ENCODE measurements at regions not wholly inside any gene's neighbourhood (a gene's known extent, or its start where the extent isn't known, plus 50 kb on each side); places are given as distances from the start of the nearest gene placed in this dataset.
"Not testable (repeated sequence)": the region's sequence is repeated elsewhere in the genome, so short reads cannot be mapped to it uniquely, and the experiment has no call there.

GRCh38 chr5:32842813-32843530 lies 131.9 kb downstream of the NPR3 start:
- peak; percentile 25 for DNase-seq (ENCODE audit: low read depth)

GRCh38 chr5:32843531-32843895 lies 132.4 kb downstream of the NPR3 start:
- peak; percentile 26 for DNase-seq (ENCODE audit: low read depth)

GRCh38 chr5:32845171-32845570 lies 134.1 kb downstream of the NPR3 start:
- no peak for DNase-seq (ENCODE audit: low read depth)

GRCh38 chr5:32848120-32848519 lies 137.0 kb downstream of the NPR3 start:
- DNase-seq (ENCODE audit: low read depth), result no peak

GRCh38 chr5:32848681-32849080 lies 137.6 kb downstream of the NPR3 start:
- no peak for DNase-seq (ENCODE audit: low read depth)

- no peak for DNase-seq (ENCODE audit: low read depth)
Observed at GRCh38 chr5:32850817-32851496, 139.8 kb downstream of the NPR3 start.

- DNase-seq (ENCODE audit: low read depth), result no peak
Observed at GRCh38 chr5:32851559-32852173, 140.5 kb downstream of the NPR3 start.

- peak; percentile 90 for DNase-seq (ENCODE audit: low read depth)
Observed at GRCh38 chr5:32852535-32852934, 141.4 kb downstream of the NPR3 start.

- DNase-seq (ENCODE audit: low read depth), result no peak
Observed at GRCh38 chr5:32852976-32853375, 141.9 kb downstream of the NPR3 start.

GRCh38 chr5:32854473-32854872 lies 143.4 kb downstream of the NPR3 start:
- DNase-seq (ENCODE audit: low read depth), result no peak

GRCh38 chr5:32859211-32859641 lies 148.1 kb downstream of the NPR3 start:
- peak; percentile 75 for DNase-seq (ENCODE audit: low read depth)

GRCh38 chr5:32865475-32865874 lies 154.4 kb downstream of the NPR3 start:
- DNase-seq (ENCODE audit: low read depth), result peak; percentile 62

GRCh38 chr5:32866138-32866537 lies 155.0 kb downstream of the NPR3 start:
- peak; percentile 17 for DNase-seq (ENCODE audit: low read depth)

- DNase-seq (ENCODE audit: low read depth), result peak; percentile 71
Observed at GRCh38 chr5:32869216-32869615, 158.1 kb downstream of the NPR3 start.

GRCh38 chr5:32876791-32877190 lies 165.7 kb downstream of the NPR3 start:
- no peak for DNase-seq (ENCODE audit: low read depth)

GRCh38 chr5:32879364-32879763 lies 168.2 kb downstream of the NPR3 start:
- DNase-seq (ENCODE audit: low read depth), result not testable (repeated sequence)

GRCh38 chr5:32880796-32881195 lies 169.7 kb downstream of the NPR3 start:
- no peak for DNase-seq (ENCODE audit: low read depth)

- no peak for DNase-seq (ENCODE audit: low read depth)
Observed at GRCh38 chr5:32887390-32887789, 176.3 kb downstream of the NPR3 start.

GRCh38 chr5:32889078-32889477 lies 178.0 kb downstream of the NPR3 start:
- DNase-seq (ENCODE audit: low read depth), result no peak

GRCh38 chr5:32903613-32904012 lies 192.5 kb downstream of the NPR3 start:
- no peak for DNase-seq (ENCODE audit: low read depth)

- DNase-seq (ENCODE audit: low read depth), result no peak
Observed at GRCh38 chr5:32908641-32909040, 197.5 kb downstream of the NPR3 start.

GRCh38 chr5:32909207-32909606 lies 198.1 kb downstream of the NPR3 start:
- peak; percentile 82 for DNase-seq (ENCODE audit: low read depth)

- DNase-seq (ENCODE audit: low read depth), result peak; percentile 60
Observed at GRCh38 chr5:32916648-32917047, 205.5 kb downstream of the NPR3 start.

Data from M059J (cell line).